GM12878 (cell line): ENCODE measurements at regions not wholly inside any gene's neighbourhood (a gene's known extent, or its start where the extent isn't known, plus 50 kb on each side); places are given as distances from the start of the nearest gene placed in this dataset.

Experiments
- ATAC-seq: fragments of 200-7000 bp; cut with Tn5 transposase; 3 replicates; pipeline ENCODE4 v1.9.1; 2020; ENCODE audit warnings: mild to moderate bottlenecking, moderate library complexity
- BruUV-seq: library from RNA; stranded (reverse); fragments of 400-500 nt; replicated peaks from 2 replicates; lab custom pipeline; 2021; lab: Mats Ljungman, UMichigan
- CTCF ChIA-PET: fragments of 300-600 bp; sonication (Branson Sonifier 250); formaldehyde crosslinking; extraction: SDS; loops from one replicate; lab custom pipeline; 2021; ENCODE audit warnings: inconsistent platforms; lab: Yijun Ruan, JAX
- POLR2A ChIA-PET: fragments of 350-600 bp; formaldehyde crosslinking; extraction: SDS; loops from one replicate; lab custom pipeline; 2021; ENCODE audit warnings: inconsistent platforms; lab: Charles Lee
- RAD21 ChIA-PET: fragments of 300-600 bp; sonication (Branson Sonifier 250); formaldehyde crosslinking; loops from one replicate; lab custom pipeline; 2023; ENCODE audit warnings: antibody characterized with exemption; ENCODE audit not compliant: unreplicated experiment; lab: Charles Lee
- SMC1A ChIA-PET: fragments of 300-600 bp; sonication (Branson Sonifier 250); formaldehyde crosslinking; loops from one replicate; lab custom pipeline; 2023; ENCODE audit not compliant: unreplicated experiment, uncharacterized antibody; lab: Charles Lee
- DNase-seq: peaks from one replicate; pipeline ENCODE4 v3.0.0-alpha.2; 2011; ENCODE audit warnings: low read depth, low spot score
- FAIRE-seq: peaks from 3 replicates; lab custom pipeline; 2011; peaks lifted over from hg19 to GRCh38; lab: Jason Lieb, UNC
- H2AFZ ChIP-seq: 2 replicates; pipeline ENCODE4 v1.6.0; 2011; ENCODE audit warnings: low read depth, low read length, control low read depth; ENCODE audit not compliant: control insufficient read depth
- H3K27ac ChIP-seq: 2 replicates; pipeline ENCODE4 v1.5.1; 2011; ENCODE audit warnings: control low read depth; ENCODE audit not compliant: control insufficient read depth, insufficient read depth
- H3K27me3 ChIP-seq, 2 experiments: replicated peaks in 1 of 2; 2 replicates each; pipeline versions ENCODE4 v1.6.0 to v1.6.1; 2011; ENCODE audit warnings: low read length in 1 of 2; ENCODE audit not compliant: control insufficient read depth in 2 of 2, insufficient read depth in 2 of 2
- H3K36me3 ChIP-seq, 2 experiments: 2 replicates each; pipeline ENCODE4 v1.5.1; 2011; ENCODE audit warnings: low read length in 1 of 2; ENCODE audit not compliant: control insufficient read depth in 2 of 2, insufficient read depth in 2 of 2
- H3K4me1 ChIP-seq: 2 replicates; pipeline ENCODE4 v1.6.1; 2011; ENCODE audit warnings: mild to moderate bottlenecking, low read length, moderate library complexity, mixed read lengths; ENCODE audit not compliant: control insufficient read depth, insufficient read depth
- H3K4me2 ChIP-seq: 2 replicates; pipeline ENCODE4 v1.6.0; 2011; ENCODE audit warnings: control low read depth; ENCODE audit not compliant: control insufficient read depth, insufficient read depth
- H3K4me3 ChIP-seq: fragments of 200-600 bp; sonication (generic); 2 replicates; pipeline ENCODE4 v1.5.1; 2016
- H3K79me2 ChIP-seq: 2 replicates; pipeline ENCODE4 v1.6.0; 2011; ENCODE audit warnings: low read length; ENCODE audit not compliant: control insufficient read depth, insufficient read depth
- H3K9ac ChIP-seq: 2 replicates; pipeline ENCODE4 v1.8.0; 2011; ENCODE audit warnings: low read length, control low read depth, mixed read lengths; ENCODE audit not compliant: control insufficient read depth, insufficient read depth
- H3K9me3 ChIP-seq: replicated peaks from 3 replicates; pipeline ENCODE4 v1.5.1; 2011; ENCODE audit warnings: mild to moderate bottlenecking, low read length; ENCODE audit not compliant: control insufficient read depth, insufficient read depth
- H4K20me1 ChIP-seq: 2 replicates; pipeline ENCODE4 v1.6.0; 2011; ENCODE audit not compliant: control insufficient read depth, insufficient read depth
- BHLHE40 ChIP-seq, 2 experiments: fragments of 450-650 bp in 1 of 2; IDR thresholded peaks; 2 replicates each; pipeline ENCODE4 v1.6.1; 2011 to 2017; ENCODE audit warnings: low read depth in 2 of 2, borderline replicate concordance in 1 of 2, improper control_type of control experiment in 1 of 2, low read length in 1 of 2, mild to moderate bottlenecking in 1 of 2
- CBFB ChIP-seq: IDR thresholded peaks from 2 replicates; pipeline ENCODE4 v1.6.1; 2016; ENCODE audit warnings: antibody characterized with exemption, low read depth
- ESRRA ChIP-seq: IDR thresholded peaks from 2 replicates; pipeline ENCODE4 v1.6.1; 2012; ENCODE audit warnings: mild to moderate bottlenecking, low read length, improper control_type of control experiment
- JUNB ChIP-seq: IDR thresholded peaks from 2 replicates; pipeline ENCODE4 v1.6.1; 2016; ENCODE audit warnings: antibody characterized with exemption, mild to moderate bottlenecking
- NFIC ChIP-seq: IDR thresholded peaks from 2 replicates; pipeline ENCODE4 v1.6.1; 2012; ENCODE audit warnings: low read depth, mild to moderate bottlenecking, inconsistent platforms, low read length, moderate library complexity
- POLR2AphosphoS5 ChIP-seq: IDR thresholded peaks from 2 replicates; pipeline ENCODE4 v1.6.1; 2011; ENCODE audit warnings: mild to moderate bottlenecking, low read length, inconsistent platforms
- RELA ChIP-seq: fragments of 450-650 bp; IDR thresholded peaks from 2 replicates; pipeline ENCODE4 v1.8.0; 2014; ENCODE audit warnings: borderline replicate concordance; ENCODE audit not compliant: partially characterized antibody
- SP1 ChIP-seq: IDR thresholded peaks from one replicate; pipeline ENCODE4 v1.6.1; 2011; ENCODE audit warnings: low read depth, low read length
- WGBS: methylation state at CpG from one replicate; pipeline ENCODE4 v1.1.6; 2016; ENCODE audit warnings: low lambda C conversion rate; ENCODE audit not compliant: insufficient replicate concordance, insufficient coverage; ENCODE audit errors: missing lambda C conversion rate; 5-methylcytosine and 5-hydroxymethylcytosine counted together
- in situ Hi-C: fragments of 300-500 bp; cut with MboI; formaldehyde crosslinking; loops from 9 replicates; pipeline ENCODE4 v1.14.3; 2018; ENCODE audit warnings: mixed read lengths
- intact Hi-C: fragments of 100-400 bp; cut with micrococcal nuclease; formaldehyde crosslinking; loops from one replicate; pipeline ENCODE4 v1.14.2; 2022; ENCODE audit not compliant: unreplicated experiment
- TF ChIP-seq, protein P1 (sequence below): IDR thresholded peaks from 2 replicates; pipeline ENCODE4 v1.6.1; 2012; ENCODE audit warnings: low read depth, low read length, improper control_type of control experiment
- TF ChIP-seq, protein P2 (sequence below): fragments of 150-350 bp; IDR thresholded peaks from 2 replicates; pipeline ENCODE4 v1.6.1; 2016; ENCODE audit warnings: low read depth, low read length
- TF ChIP-seq, protein P3 (sequence below): fragments of 450-650 bp; formaldehyde crosslinking; IDR thresholded peaks from 2 replicates; pipeline ENCODE4 v1.4.0; 2020; ENCODE audit warnings: mild to moderate bottlenecking, moderate library complexity

DNA sequence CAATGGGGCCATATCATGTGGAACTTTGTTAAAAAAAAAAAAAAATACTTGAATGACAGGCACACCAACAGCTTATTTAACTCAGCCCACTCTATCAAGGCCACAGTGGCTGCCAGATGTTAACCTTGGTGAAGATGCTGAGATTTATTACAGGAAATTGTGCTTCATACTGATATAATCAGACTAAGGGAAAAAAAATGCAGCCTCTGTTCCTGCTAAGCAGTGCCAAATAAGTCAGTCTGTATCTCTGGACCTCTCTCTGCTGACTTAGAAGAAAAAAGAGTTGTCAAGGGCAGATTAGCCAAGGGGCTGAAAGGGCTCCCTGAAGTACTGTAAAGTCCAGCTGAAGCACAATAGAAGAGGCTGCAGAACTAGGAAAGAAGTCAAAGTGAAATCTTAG lies 677.7 kb upstream of the HTR2C start:
- H3K36me3 ChIP-seq, result no peaks in the 10 kb centered on the region
- H3K27me3 ChIP-seq, result no peaks in the 10 kb centered on the region
- ChIA-PET CTCF (no interaction called here), RAD21 (no interaction called here), SMC1A (no interaction called here), POLR2A (no interaction called here)
- TF ChIP-seq SP1 (no peak), CBFB (no peak), POLR2AphosphoS5 (no peak)
- TF ChIP-seq, protein P1, sequence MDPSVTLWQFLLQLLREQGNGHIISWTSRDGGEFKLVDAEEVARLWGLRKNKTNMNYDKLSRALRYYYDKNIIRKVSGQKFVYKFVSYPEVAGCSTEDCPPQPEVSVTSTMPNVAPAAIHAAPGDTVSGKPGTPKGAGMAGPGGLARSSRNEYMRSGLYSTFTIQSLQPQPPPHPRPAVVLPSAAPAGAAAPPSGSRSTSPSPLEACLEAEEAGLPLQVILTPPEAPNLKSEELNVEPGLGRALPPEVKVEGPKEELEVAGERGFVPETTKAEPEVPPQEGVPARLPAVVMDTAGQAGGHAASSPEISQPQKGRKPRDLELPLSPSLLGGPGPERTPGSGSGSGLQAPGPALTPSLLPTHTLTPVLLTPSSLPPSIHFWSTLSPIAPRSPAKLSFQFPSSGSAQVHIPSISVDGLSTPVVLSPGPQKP, result no peak
- no peak overlapping the region for H3K27ac ChIP-seq
- FAIRE-seq, result no peak
- H3K4me1 ChIP-seq, result no peaks in the 10 kb centered on the region
- no peak for DNase-seq
- in situ Hi-C loops (no loop called here), intact Hi-C loops (no loop called here)
- no peak overlapping the region for H2AFZ ChIP-seq
- BruUV-seq, result no TSS peak
- H3K4me2 ChIP-seq, result no peak overlapping the region
- H3K9ac ChIP-seq, result no peak overlapping the region
- H4K20me1 ChIP-seq, result no peaks in the 10 kb centered on the region
- H3K79me2 ChIP-seq, result no peaks in the 10 kb centered on the region
- H3K4me3 ChIP-seq, result no peak overlapping the region
- H3K9me3 ChIP-seq, result no peaks in the 10 kb centered on the region
- ATAC-seq, result no peak

DNA sequence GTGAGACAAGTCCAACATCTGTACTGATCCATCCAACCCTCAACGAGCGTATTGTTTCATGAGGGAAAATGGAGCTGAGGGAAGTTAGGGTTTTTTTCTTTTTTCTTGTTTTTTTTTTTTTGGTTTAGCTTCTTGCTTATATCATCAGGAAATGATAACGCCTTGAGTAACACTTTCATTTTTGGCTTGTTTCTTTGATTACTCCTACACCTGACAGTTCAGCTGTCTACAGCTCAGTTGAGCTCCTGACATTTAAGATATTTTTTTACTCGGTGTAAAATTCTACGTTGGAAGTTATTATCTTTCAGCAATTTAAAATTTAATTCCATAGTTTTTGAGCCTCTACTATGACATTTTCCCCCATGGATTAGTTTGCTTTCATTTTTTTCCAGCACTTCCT lies 691.0 kb upstream of the HTR2C start:
- no peak overlapping the region for H3K4me2 ChIP-seq
- H3K36me3 ChIP-seq, result no peaks in the 10 kb centered on the region
- TF ChIP-seq ESRRA, result no peak
- TF ChIP-seq, protein P2, sequence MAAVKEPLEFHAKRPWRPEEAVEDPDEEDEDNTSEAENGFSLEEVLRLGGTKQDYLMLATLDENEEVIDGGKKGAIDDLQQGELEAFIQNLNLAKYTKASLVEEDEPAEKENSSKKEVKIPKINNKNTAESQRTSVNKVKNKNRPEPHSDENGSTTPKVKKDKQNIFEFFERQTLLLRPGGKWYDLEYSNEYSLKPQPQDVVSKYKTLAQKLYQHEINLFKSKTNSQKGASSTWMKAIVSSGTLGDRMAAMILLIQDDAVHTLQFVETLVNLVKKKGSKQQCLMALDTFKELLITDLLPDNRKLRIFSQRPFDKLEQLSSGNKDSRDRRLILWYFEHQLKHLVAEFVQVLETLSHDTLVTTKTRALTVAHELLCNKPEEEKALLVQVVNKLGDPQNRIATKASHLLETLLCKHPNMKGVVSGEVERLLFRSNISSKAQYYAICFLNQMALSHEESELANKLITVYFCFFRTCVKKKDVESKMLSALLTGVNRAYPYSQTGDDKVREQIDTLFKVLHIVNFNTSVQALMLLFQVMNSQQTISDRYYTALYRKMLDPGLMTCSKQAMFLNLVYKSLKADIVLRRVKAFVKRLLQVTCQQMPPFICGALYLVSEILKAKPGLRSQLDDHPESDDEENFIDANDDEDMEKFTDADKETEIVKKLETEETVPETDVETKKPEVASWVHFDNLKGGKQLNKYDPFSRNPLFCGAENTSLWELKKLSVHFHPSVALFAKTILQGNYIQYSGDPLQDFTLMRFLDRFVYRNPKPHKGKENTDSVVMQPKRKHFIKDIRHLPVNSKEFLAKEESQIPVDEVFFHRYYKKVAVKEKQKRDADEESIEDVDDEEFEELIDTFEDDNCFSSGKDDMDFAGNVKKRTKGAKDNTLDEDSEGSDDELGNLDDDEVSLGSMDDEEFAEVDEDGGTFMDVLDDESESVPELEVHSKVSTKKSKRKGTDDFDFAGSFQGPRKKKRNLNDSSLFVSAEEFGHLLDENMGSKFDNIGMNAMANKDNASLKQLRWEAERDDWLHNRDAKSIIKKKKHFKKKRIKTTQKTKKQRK, result no peak
- no peak for TF ChIP-seq RELA
- no peak for TF ChIP-seq BHLHE40 (IDR thresholded peaks at IDR 0.05; ENCODE audit: borderline replicate concordance in 1 of 2, low read depth in 2 of 2, low read length in 1 of 2)
- TF ChIP-seq NFIC, result no peak
- TF ChIP-seq JUNB, result no peak
- TF ChIP-seq, protein P3, sequence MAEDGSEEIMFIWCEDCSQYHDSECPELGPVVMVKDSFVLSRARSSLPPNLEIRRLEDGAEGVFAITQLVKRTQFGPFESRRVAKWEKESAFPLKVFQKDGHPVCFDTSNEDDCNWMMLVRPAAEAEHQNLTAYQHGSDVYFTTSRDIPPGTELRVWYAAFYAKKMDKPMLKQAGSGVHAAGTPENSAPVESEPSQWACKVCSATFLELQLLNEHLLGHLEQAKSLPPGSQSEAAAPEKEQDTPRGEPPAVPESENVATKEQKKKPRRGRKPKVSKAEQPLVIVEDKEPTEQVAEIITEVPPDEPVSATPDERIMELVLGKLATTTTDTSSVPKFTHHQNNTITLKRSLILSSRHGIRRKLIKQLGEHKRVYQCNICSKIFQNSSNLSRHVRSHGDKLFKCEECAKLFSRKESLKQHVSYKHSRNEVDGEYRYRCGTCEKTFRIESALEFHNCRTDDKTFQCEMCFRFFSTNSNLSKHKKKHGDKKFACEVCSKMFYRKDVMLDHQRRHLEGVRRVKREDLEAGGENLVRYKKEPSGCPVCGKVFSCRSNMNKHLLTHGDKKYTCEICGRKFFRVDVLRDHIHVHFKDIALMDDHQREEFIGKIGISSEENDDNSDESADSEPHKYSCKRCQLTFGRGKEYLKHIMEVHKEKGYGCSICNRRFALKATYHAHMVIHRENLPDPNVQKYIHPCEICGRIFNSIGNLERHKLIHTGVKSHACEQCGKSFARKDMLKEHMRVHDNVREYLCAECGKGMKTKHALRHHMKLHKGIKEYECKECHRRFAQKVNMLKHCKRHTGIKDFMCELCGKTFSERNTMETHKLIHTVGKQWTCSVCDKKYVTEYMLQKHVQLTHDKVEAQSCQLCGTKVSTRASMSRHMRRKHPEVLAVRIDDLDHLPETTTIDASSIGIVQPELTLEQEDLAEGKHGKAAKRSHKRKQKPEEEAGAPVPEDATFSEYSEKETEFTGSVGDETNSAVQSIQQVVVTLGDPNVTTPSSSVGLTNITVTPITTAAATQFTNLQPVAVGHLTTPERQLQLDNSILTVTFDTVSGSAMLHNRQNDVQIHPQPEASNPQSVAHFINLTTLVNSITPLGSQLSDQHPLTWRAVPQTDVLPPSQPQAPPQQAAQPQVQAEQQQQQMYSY (CRISPR knock-in tag), result no peak

More for the DNA sequence above, 691.0 kb upstream of the HTR2C start:
- CTCF ChIA-PET, result no interaction called here
- Histone ChIP-seq H3K79me2 (no peaks in the 10 kb centered on the region), H3K4me3 (no peak overlapping the region), H2AFZ (no peak overlapping the region), H3K9me3 (no peaks in the 10 kb centered on the region), H3K9ac (no peak overlapping the region), H3K27ac (no peak overlapping the region), H3K27me3 (no peaks in the 10 kb centered on the region), H3K4me1 (no peaks in the 10 kb centered on the region), H4K20me1 (no peaks in the 10 kb centered on the region)
- RAD21 ChIA-PET, result interaction anchor here (0.7 kb wide), 1 partner anchor 82 kb away, joined by 4 read pairs; no protein-coding TSS in a partner anchor
- WGBS, result 49% methylated on average over 5 of the region's 5 CpGs
- in situ Hi-C loops (no loop called here), intact Hi-C loops (no loop called here)
- POLR2A ChIA-PET, result no interaction called here
- SMC1A ChIA-PET, result no interaction called here
- DNase-seq, result no peak
- ATAC-seq, result no peak
- no peak for FAIRE-seq
- BruUV-seq, result no TSS peak
